Thyroid gland (tissue), 4 donors: ENCODE measurements at regions not wholly inside any gene's neighbourhood (a gene's known extent, or its start where the extent isn't known, plus 50 kb on each side); places are given as distances from the start of the nearest gene placed in this dataset.

Experiments used
- CTCF ChIP-seq, 6 experiments: fragments of 200-600 bp in 3 of 6; fragments of 450-650 bp in 3 of 6; sonication (generic) in 3 of 6; IDR thresholded peaks; one replicate each; pipeline ENCODE4 v1.5.1; 2016 to 2019; ENCODE audit warnings: antibody characterized with exemption in 6 of 6, mild to moderate bottlenecking in 2 of 6, inconsistent platforms in 1 of 6, moderate library complexity in 1 of 6
- POLR2A ChIP-seq, 2 donors: fragments of 450-650 bp; IDR thresholded peaks; one replicate each; pipeline ENCODE4 v1.6.1; 2017; ENCODE audit warnings: antibody characterized with exemption in 2 of 2, mild to moderate bottlenecking in 2 of 2, moderate library complexity in 1 of 2

- TF ChIP-seq CTCF (IDR thresholded peaks at IDR 0.05) (no peak), POLR2A (IDR thresholded peaks at IDR 0.05) (no peak)
Measured at GRCh38 chr15:23762026-23762425, 74.9 kb upstream of the NDN start.
